Heart right ventricle (tissue), 16 donors: ENCODE measurements at regions not wholly inside any gene's neighbourhood (a gene's known extent, or its start where the extent isn't known, plus 50 kb on each side); places are given as distances from the start of the nearest gene placed in this dataset.

Experiments
- ATAC-seq, 8 donors: fragments of 200-7000 bp; cut with Tn5 transposase; one replicate each; pipeline ENCODE4 v1.9.1; 2020; ENCODE audit warnings: mild to moderate bottlenecking in 8 of 8, moderate library complexity in 8 of 8, moderate number of reproducible peaks in 1 of 8
- DNase-seq, 2 donors: peaks; one replicate each; pipeline ENCODE4 v3.0.0-alpha.2; 2020
- H3K27ac ChIP-seq, 10 donors: fragments of 200-600 bp; sonication (generic) in 2 of 10; one replicate each; pipeline versions ENCODE4 v1.5.0 to v1.8.0; 2020 to 2022; ENCODE audit warnings: mild to moderate bottlenecking in 3 of 10
- H3K27me3 ChIP-seq, 7 donors: fragments of 200-600 bp; one replicate each; pipeline ENCODE4 v1.8.0; 2021 to 2022; ENCODE audit warnings: mild to moderate bottlenecking in 2 of 7
- H3K36me3 ChIP-seq, 9 donors: fragments of 200-600 bp; sonication (generic) in 1 of 9; one replicate each; pipeline versions ENCODE4 v1.5.0 to v1.8.0; 2020 to 2022; ENCODE audit warnings: mild to moderate bottlenecking in 2 of 9
- H3K4me1 ChIP-seq, 9 donors: fragments of 200-600 bp; sonication (generic) in 1 of 9; one replicate each; pipeline versions ENCODE4 v1.5.0 to v1.8.0; 2020 to 2022; ENCODE audit warnings: mild to moderate bottlenecking in 4 of 9
- H3K4me3 ChIP-seq, 10 donors: fragments of 200-600 bp; sonication (generic) in 2 of 10; one replicate each; pipeline versions ENCODE4 v1.5.0 to v1.8.0; 2020 to 2022; ENCODE audit warnings: mild to moderate bottlenecking in 7 of 10, moderate library complexity in 2 of 10
- H3K9me3 ChIP-seq, 11 donors: fragments of 200-600 bp in 10 of 11; sonication (generic) in 2 of 11; one replicate each; pipeline versions ENCODE4 v1.5.0 to v1.8.0; 2013 to 2022; ENCODE audit warnings: mild to moderate bottlenecking in 2 of 11, control low read depth in 1 of 11, moderate library complexity in 1 of 11
- CTCF ChIP-seq, 9 donors: fragments of 200-600 bp; sonication (generic) in 2 of 9; IDR thresholded peaks; one replicate each; pipeline versions ENCODE4 v1.5.0 to v1.8.0; 2021 to 2022; ENCODE audit warnings: antibody characterized with exemption in 9 of 9, mild to moderate bottlenecking in 5 of 9, moderate library complexity in 1 of 9
- WGBS, 2 donors: extraction: QIAGEN DNeasy Blood & Tissue Kit; methylation state at CpG; one replicate each; pipeline ENCODE4 v1.1.7; 2013; ENCODE audit warnings: inconsistent platforms in 1 of 2; 5-methylcytosine and 5-hydroxymethylcytosine counted together
- intact Hi-C, 10 donors: fragments of 100-400 bp; cut with DNase I; formaldehyde crosslinking; loops; one replicate each; pipeline versions ENCODE4 v1.11.1 to v1.14.2; 2022
- donor health status: Arrhythmogenic right ventricular cardiomyopathy.
- donor health status: ischemic (EF 13 %, LVEDD 7.1; RV severe dilation, severe dysfunction).
- donor health status: healthy with polysubstance abuse.
- donor health status: DM: no; HTN: yes; CAD: no.
- donor health status: DM: no; HTN: no; CAD: no.
- donor health status: ischemic (EF 25% LVEDD 6.9; RV normal size, moderate dysfunction).
- donor health status: ischemic (EF 25% LVEDD 5.7; RV mildly dilated, moderate dysfunction).
- donor health status: healthy.
- donor health status: DM: yes; HTN: yes; CAD: no.
- donor health status: Ischemic cardiomyopathy.
- donor health status: ischemic (EF 35%, LVEDD 5.7; RV mildly dilated, moderate dysfunction).
- donor health status: nonischemic (EF 11% LVEDD 7.7; RV severe dilation, severe dysfunction).
- donor health status: DM: yes; HTN: yes; CAD: no.
- donor health status: PGD.
- donor health status: ischemic (EF 29% LVEDD 5.4; RV normal size, mild dysfunction).
- donor health status: nonischemic (EF 23%, LVEDD 6.1; RV moderate dilation, normal function).

GRCh38 chr14:51448831-51449670 is 202.7 kb upstream of the FRMD6 start:
- no peak for TF ChIP-seq CTCF (IDR thresholded peaks at IDR 0.05)
- H3K27me3 ChIP-seq: no peaks in the 10 kb centered on the region
- no peak overlapping the region for H3K4me3 ChIP-seq
- DNase-seq (peak in 1 of 2 donors; percentile 57), ATAC-seq (peak; percentile 79 to 98 (median 88))
- no peaks in the 10 kb centered on the region for H3K36me3 ChIP-seq
- intact Hi-C loops: loop anchor here in 1 of 10 donors (5.0 kb wide), 1 partner anchor 52 kb away; no protein-coding TSS in a partner anchor
- peak overlapping the region in 1 of 10 donors; percentile 12 for H3K27ac ChIP-seq
- 48 to 59% methylated on average over 2 of the region's 2 CpGs for WGBS, 2 donors
- H3K9me3 ChIP-seq: no peaks in the 10 kb centered on the region
- H3K4me1 ChIP-seq: peaks cover 5 to 25% (median 12%) of the 10 kb centered on the region in 9 donors

GRCh38 chr14:51449681-51450080 is 202.0 kb upstream of the FRMD6 start:
- Histone ChIP-seq H3K27me3 (no peaks in the 10 kb centered on the region), H3K9me3 (no peaks in the 10 kb centered on the region), H3K27ac (no peak overlapping the region), H3K36me3 (no peaks in the 10 kb centered on the region), H3K4me3 (no peak overlapping the region), H3K4me1 (peaks cover 5 to 25% (median 12%) of the 10 kb centered on the region in 9 donors)
- DNase-seq: no peak
- intact Hi-C loops: loop anchor here in 1 of 10 donors (5.0 kb wide), 1 partner anchor 52 kb away; no protein-coding TSS in a partner anchor
- WGBS, 2 donors: 84 to 86% methylated on average over 1 of the region's 1 CpG
- TF ChIP-seq CTCF (IDR thresholded peaks at IDR 0.05): no peak
- no peak for ATAC-seq

GRCh38 chr14:51451561-51451960 is 200.1 kb upstream of the FRMD6 start:
- no peaks in the 10 kb centered on the region for H3K9me3 ChIP-seq
- 69% methylated on average over 4 of the region's 4 CpGs for WGBS, 2 donors
- no peak overlapping the region for H3K27ac ChIP-seq
- no peaks in the 10 kb centered on the region for H3K27me3 ChIP-seq
- ATAC-seq (no peak), DNase-seq (no peak)
- no peak for TF ChIP-seq CTCF (IDR thresholded peaks at IDR 0.05)
- peaks cover 5 to 25% (median 12%) of the 10 kb centered on the region in 9 donors for H3K4me1 ChIP-seq
- intact Hi-C loops: no loop called here
- H3K4me3 ChIP-seq: no peak overlapping the region
- no peaks in the 10 kb centered on the region for H3K36me3 ChIP-seq

- Histone ChIP-seq H3K27me3 (no peaks in the 10 kb centered on the region), H3K4me1 (peaks cover under 1 to 10% (median 6%) of the 10 kb centered on the region in 9 donors), H3K27ac (no peak overlapping the region), H3K9me3 (no peaks in the 10 kb centered on the region), H3K36me3 (no peaks in the 10 kb centered on the region), H3K4me3 (no peak overlapping the region)
- no peak for DNase-seq
- WGBS, 2 donors: 87 to 93% methylated on average over 8 of the region's 8 CpGs
- TF ChIP-seq CTCF (IDR thresholded peaks at IDR 0.05): no peak
- intact Hi-C loops: no loop called here
- no peak for ATAC-seq
Measured at GRCh38 chr14:51453869-51454268, 197.8 kb upstream of the FRMD6 start.
